ENCODE measurements at regions not wholly inside any gene's neighbourhood (a gene's known extent, or its start where the extent isn't known, plus 50 kb on each side); places are given as distances from the start of the nearest gene placed in this dataset.
"Not testable (repeated sequence)": the region's sequence is repeated elsewhere in the genome, so short reads cannot be mapped to it uniquely, and the experiment has no call there.

DNA sequence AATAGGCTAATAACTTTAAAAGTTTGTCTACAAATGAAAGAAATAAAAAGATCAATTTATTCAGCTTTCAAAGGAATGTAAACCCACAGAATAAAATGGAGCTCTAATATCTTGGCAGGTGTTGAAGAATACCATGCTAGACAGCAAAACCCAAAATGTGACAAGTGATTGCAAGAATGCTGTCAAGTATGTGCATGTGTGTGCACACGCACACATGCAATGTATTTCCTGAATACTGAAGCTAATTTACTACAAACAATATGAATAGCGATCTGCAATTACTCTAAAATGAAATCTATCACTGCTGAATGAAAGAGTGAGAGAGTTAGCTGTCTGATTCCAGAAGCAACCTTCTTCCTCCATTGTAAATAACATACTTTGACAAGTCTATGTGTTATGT lies 179.2 kb upstream of the HSF2 start:
- DNase-seq: no peak

DNA sequence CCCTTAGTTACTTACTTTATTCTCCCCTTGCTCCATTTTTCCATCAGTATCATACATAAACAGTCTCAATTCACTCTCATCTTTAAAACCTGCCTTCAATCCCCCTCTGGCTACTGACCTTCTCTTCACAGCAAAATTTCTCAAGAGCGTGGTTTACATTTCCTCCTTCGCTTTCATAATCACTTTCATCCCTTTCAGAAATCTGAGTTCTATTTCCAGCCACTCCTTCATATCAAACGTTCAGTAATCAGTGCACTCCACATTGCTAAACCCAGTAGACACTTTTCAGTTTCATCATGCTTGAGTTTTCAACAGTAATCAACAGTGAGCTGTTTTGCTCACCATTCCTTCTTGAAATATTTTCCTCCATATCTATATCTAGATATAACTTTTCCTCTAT lies 176.7 kb upstream of the HSF2 start:
- no peak for DNase-seq

DNA sequence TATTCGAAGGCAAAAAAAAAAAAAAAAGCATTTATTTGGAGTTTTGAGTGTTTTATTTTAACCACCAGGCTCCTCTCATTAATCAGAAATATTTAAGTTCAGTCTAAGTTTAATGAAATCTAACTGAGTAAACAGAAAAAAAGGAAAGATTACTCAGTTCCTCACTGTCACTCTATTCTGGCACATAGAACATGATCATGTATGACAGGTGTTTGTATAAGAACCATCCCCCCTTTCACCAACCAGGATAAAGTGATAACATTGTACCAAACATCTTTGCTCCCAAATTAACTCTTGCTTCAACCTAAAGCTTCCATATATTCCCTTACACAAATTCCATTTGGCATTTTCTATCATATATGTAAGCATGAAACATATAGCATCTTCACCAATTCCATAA lies 176.2 kb upstream of the HSF2 start:
- no peak for DNase-seq

DNA sequence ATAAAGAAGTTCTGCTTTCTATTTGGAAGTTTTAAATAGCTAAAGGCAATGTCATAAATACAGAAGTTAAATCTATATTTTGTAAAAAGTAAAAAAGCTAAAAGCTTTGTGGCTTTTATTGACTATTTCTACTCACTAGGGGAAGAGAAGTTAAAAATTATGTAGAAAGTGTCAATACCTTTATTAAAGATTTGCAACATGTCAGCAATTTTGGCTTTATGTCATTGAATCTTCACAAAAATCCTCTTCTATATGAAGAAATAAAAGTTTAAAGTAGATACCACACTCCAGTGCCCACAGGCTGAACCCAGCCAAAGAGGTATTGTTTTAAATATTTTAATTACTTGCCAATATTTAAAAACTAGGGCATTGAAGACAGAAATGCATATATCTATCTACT lies 160.6 kb upstream of the HSF2 start:
- no peak for DNase-seq

DNA sequence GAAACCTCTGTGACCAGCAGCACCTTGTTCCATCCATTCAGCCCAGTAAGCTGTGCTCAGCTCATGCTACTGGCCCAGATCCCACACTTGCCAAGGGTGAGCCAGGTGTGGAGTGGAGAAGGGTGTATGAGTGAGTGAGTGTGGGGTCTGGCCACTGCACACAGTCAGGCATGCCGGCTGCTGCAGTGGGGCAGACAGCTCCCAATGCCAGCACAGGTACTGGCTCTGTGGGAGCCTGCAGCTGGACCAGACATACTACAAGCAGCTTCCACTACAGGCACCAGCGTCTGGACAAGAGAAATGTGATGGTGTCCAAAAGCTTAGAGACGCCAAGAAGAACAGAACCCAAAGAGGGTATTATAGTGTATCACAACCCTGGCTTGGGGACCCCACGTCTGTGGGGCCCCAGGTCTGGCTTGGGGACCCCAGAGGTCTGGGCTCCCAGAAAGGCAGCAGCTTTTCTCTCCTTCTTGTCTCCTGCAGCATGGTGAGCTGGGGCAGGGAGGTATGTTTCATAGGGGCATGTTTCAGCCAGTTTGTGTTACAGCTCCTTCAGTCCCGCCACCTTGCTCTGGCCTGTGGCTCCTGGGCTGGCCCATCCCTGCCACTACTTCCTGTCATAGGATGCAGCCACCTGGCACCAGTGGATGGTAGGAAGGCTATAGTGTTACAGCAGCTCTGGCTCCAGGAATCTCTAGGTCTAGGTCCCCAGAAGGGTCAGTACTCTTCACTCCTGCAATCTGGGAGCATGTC lies 152.4 kb upstream of the HSF2 start:
- no peak for DNase-seq

DNA sequence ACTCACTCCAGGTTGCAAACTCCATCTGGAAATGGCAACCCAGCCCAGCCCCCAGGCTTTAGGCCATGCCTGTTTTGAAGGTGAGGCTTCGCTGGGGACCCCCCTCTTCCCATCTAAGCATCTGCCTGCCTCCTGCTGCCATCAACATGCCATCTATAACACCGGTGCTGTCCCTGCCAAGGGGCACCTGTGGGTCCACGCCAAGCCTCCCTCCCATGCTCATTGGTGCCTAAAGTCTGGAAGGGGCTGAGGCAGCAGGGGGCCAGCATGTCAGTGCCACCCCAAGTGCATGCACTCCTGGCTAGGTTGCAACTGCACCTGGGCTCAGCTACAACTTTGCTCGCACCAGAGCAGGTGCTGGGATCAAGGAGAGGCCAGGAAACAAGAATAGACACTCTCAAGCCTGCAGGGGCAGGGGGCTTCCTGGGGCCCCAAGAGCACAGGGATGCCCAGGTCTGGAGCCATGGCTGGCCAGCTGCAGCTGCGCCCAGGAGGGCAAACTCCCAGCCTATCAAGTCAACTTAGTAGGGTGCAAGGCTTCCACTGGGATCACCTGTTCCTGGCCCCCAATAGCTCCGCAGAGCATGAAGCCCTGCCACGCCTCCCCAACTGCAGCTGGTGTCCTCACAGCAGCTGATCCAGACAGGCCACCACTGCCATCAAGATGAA lies 151.3 kb upstream of the HSF2 start:
- no peak for DNase-seq

DNA sequence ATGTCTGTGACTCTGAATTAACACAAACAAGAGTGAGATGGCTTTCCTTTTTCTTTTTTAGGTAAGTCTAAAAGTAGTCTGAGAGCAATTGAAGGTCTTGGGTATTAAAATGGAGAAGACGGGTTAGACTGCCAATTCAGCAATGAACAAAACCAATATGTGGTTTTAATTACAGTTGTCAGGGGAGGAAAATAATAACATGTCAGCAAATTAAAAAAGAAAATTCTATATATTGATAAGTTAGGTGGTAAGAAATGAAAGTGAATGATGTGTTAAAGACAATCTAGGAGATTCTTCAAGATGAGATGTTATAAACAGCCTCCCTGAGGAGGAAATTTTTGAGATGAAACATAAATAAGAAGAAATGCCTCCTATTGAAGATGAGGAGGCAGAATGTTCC lies 150.6 kb upstream of the HSF2 start:
- DNase-seq: no peak

DNA sequence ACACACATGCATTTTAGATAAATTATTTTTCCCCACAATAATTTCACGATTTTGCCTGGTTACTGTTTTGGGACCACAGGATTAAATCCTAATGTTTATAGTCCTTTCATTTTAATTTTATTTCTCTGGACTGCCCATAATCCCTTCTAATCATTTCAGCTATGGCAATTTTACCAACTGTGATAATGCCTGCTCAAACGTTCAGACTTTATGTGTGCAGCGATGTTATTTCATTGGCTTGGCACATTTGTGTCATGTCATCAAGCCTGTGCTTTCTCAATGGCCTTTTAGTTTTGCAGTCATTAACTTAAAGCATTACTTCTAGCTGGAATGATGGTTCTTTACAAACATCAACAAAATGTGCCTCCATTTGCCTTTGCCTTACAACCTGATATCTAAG lies 140.6 kb upstream of the HSF2 start:
- DNase-seq: no peak

DNA sequence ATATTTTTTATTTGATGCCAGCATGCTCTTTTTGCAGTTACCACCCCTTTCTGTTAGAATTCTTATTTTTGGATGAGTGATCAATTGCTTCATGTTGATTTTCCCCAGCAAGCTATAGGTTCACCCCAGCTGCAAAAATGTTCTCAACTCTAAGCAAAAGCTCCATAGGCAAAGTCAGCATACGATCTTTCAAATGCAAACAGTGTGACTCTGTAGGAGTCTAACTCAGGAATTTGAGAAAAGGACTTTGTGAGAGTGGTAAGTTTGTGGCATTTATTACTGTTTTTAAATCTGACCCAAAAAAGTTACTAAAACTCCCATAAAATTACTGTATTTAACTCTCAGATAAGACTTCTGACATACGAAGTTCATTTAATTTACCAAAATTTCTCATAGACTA lies 134.9 kb upstream of the HSF2 start:
- no peak for DNase-seq

DNA sequence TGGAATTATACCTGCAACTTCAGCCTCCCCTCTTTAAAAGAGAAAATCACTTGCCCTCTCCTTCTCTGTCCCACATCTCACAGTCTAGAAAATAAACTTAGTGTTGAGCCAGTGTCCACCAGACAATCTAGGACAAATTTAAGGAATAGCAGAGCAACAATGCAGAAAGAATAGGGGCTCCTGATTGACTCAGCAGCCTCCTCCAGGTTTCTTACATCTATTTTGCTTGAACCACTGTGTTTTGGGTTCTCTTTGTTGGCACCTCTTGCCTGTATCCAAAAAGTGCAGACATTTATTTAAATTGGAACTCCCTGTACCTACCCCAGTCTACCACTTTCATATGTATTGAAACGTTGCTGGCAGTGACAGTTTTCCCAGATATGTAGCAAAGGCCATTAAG lies 133.7 kb upstream of the HSF2 start:
- no peak for DNase-seq

DNA sequence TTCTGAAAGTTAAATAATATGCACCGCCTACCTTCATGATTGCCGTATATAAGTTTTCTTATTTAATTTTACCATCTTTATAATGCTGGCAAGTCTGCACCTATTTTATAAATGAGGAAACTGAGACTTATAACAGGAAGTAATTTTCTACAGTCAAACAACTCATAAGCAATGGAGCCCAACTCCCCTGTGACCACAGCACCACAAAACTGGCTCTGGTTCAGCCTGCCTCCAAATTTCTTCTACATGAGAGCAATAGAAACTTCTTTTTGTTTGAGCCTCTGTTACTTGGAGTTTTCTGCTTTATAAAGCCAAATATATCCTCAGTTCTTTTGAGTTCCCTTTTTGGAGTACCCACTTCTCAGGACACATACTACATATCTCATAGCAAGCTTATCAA lies 131.1 kb upstream of the HSF2 start:
- DNase-seq: no peak

DNA sequence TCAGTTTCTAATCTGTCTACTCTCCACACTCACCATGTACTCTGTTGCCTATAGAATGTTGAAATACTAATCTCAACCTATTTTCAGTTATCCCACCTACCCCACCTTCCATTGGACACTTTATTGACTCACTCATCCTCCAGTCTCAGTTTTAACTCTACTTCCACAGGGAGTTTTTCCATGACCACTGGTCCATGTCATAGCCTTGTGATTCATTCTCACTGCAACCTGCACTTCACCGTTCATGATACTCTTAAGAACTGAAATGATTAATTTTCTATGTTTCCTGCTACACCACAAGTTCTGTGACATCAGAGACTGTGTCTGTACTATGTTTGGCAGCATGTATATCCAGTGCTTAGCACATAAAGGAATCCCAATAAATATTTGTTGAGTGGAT lies 122.8 kb upstream of the HSF2 start:
- no peak for DNase-seq

DNA sequence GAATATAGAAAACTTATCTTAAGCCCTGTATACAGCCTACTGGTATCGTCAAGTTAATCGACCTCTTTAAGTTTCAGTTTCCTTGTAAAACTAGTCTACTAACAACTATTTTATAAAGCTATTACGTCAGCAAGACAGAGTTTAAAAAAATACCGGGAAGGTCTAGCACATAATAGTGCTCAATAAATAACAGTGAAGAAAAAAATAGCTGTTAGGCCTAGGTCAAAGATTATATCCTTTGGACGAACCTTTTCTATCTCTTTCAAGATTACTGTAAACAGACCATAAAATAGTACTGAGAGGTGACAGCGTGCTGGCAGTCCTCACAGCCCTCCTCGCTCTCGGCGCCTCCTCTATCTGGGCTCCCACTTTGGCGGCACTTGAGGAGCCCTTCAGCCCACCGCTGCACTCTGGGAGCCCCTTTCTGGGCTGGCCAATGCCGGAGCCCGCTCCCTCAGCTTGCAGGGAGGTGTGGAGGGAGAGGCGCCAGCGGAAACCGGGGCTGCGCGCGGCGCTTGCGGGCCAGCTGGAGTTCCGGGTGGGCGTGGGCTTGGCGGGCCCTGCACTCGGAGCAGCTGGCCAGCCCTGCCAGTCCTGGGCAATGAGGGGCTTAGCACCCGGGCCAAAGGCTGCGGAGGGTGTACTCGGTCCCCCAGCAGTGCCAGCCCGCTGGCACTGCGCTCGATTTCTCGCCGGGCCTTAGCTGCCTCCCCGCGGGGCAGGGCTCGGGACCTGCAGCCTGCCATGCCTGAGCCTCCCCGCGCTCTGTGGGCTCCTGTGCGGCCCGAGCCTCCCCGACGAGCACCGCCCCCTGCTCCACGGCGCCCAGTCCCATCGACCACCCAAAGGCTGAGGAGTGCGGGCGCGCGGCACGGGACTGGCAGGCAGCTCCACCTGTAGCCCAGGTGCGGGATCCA lies 119.1 kb upstream of the HSF2 start:
- not testable (repeated sequence) for DNase-seq

DNA sequence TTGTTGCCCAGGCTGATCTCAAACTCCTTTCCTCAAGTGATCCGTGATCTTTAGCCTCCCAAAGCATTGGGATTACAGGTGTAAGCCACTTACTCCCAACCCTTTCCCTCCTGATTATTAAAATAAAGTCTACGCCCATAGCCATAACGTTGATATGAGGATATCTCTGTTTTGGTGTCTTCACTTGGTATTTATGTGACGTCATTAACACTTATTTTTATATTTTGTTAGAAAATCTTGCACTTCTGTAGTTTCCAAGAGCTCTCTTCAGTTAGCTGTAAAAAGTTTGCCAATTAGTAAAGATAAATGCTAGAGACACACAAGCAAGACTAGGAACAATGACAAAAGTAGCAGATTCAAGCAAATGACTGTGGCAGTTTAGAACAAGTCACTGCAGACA lies 115.6 kb upstream of the HSF2 start:
- no peak for DNase-seq

DNA sequence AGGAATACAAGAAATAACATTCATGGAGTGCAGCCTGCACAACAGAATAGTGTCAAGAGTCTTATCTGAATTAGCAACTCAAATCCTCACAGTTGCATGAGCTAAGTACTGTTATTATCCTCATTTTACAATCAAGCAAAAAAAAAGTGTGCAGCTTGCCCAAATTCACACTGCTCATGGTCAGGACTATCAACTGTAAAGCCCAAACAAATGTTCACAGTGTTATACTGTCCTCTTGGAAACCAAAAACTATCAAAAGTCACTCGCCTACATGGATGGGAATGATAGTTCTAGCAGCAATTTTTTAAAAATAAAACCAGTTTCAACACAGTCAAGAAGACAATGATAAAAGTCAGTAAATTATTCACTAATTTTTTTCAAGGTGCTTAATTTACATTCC lies 114.6 kb upstream of the HSF2 start:
- no peak for DNase-seq

DNA sequence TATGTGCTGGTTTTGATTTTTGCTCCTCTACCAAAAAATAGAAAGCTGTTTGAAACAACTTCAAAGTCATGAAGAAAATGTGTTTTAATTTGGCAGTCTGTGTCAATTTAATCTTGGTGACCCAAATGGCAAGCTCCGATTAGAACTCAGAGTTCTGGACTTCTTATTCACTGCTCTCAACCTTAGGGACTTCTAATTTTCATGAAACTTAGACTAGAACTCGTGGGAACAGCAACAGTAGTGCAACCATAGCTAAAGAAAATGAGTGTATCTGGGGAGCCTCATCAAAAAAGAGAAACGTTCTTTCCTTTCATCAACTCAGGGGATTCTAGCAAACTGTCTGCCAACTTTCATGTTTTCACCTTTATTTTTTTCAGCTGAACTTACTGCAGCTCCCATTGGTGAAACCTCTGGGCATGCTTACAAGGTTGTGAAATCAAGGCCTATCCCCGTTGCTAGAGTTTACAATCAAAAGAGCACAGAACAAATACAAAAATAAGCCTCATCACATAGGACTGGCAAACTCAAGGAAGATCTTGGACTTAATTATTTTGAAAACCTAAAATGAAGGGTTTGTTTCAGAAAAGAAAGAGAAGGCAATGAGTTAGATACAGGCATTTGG lies 114.0 kb upstream of the HSF2 start:
- DNase-seq: no peak

DNA sequence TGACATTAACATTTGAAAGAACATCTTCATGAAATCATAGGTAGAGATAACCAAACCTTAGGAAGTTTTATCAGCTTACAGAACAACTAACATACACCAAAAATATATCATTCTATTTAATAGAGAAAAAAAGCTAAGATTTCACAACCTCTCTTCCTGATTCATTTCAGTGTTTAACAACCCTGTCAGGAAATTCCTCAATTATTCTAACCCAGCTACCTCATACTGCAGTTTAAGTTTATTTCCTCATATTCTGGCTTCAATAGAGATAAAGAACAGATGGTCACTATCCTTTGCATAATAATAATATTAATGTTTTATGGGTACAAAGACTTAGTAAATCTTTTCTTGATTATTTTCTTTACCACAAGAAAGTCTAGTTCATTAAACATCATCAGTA lies 112.9 kb upstream of the HSF2 start:
- DNase-seq: no peak

DNA sequence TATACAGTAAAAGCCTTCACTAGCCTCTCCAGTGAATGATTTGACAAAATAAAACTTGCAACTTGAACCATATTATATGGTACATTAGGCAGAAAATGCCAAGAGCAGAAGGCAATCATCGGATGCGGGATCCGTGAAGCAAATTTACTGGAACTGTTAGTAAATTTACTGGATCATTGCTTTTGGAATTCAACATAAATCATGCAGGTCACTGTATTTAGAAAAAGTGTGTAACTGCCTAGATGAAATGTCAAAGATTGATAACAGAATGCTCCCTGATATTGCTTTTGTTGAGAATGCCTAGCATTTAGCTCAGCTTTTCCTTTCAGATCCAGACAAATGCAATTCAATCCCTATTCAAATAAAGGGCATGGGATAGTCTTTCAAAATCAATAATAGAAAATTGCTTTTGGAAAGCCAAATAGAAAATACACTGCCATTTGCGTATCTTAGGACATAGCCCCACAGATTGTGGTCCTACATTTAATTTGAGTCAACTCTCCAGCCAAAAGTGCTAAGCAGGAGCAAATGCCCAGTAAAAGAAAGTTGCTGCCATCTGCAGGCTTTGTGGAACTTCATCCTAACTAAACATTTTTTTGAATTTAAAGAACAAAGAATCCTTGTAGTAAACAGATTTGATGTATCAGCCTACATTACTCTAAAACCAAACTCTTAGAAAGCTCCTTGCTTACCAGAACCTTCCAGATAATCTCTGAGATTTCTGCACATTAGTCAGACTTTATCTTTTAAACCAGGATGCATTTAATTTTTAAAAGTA lies 109.5 kb upstream of the HSF2 start:
- DNase-seq: peak; percentile 11

DNA sequence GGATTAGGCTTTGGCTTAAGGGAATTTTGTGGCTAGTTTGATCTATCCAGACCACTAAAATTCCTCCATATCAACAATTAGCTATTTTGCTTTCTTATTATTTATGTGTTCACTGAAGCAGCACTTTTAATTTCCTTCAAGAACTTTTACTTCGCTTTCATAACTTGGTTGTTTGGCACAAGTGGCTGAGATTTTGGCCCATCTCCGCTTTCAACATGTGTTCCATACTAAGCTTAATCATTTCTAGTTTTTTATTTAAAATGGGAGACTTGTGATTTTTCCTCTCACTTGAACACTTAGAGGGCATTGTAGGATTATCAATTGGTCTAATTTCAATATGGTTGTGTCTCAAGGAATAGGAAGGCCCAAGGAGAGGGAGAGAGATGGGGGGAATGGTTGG lies 102.4 kb upstream of the HSF2 start:
- DNase-seq: no peak

DNA sequence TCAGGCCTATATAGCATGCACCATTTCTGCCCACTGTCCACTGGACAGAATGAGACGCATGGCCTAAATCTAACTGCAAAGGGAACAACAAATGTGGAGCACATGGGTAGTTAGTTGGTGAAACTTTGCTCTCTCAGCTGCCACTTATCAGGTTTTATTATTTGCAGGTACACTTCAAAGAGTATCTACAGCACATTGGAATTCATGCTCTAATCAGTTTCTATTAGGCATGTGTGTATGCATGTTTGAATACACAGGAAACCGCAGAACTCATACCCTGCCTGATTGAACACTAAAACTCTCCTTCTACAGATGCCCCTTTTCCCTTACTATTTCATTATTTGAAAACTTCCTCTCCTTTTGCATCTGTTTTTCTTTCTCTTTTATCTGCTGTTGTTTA lies 97.4 kb upstream of the HSF2 start:
- DNase-seq: no peak

DNA sequence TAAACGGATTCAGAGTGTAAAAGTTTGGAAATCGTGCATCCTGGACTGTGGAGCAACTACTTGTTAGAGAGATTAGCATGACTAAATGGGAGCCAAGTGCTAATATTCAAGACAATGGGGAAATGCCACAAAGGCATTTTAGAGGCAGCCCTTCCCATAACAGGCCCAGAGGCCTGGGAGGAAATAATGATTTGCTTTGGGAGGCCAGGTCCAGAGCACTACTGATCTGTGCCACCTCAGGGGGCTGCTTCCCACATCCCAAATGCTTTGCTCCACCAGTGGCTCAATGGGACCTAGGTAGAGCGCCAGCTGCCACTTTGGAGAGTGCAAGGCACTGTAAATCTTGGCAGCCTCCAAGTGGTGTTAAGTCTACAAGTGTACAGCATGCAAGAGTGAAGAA lies 91.9 kb upstream of the HSF2 start:
- DNase-seq: no peak

DNA sequence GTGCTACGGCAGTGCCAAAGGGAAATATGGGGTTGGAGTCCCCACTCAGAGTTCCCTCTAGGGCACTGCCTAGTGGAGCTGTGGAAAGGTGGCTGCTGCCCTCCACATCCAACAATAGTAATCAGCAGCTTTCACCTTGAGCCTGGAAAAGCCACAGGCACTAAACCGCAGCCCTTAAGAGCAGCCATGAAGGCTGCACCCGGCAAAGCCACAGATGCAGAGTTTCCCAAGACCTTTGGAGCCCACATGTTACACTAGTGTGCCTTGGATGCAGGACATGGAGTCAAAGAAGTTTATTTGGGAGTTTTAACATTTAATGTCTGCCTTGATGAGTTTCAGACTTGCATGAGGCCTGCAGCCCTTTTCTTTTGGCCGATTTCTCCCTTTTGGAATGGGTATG lies 91.4 kb upstream of the HSF2 start:
- no peak for DNase-seq

DNA sequence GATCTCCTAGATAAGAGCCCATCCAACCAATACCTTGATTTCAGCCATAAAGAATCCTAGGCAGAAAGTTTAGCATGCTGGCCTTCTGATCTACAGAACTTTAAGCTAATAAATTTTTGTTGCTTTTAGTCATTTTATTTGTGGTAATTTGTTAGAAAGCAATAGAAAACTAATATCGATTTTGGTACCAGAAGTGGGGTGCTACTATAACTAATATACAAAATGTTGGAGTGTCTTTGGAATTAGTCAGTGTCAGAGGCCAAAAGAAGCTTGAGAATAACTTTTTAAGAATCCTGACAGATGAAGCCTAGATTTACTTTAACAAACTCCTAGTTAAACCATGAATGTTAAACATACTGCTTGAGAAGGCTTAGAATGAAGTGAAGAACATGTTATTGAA lies 83.6 kb upstream of the HSF2 start:
- no peak for DNase-seq

Data from amniotic stem cell (primary cell).